Heart right ventricle (tissue), 16 donors: ENCODE measurements at regions not wholly inside any gene's neighbourhood (a gene's known extent, or its start where the extent isn't known, plus 50 kb on each side); places are given as distances from the start of the nearest gene placed in this dataset.

Source experiments
- ATAC-seq, 8 donors: fragments of 200-7000 bp; cut with Tn5 transposase; one replicate each; pipeline ENCODE4 v1.9.1; 2020; ENCODE audit warnings: mild to moderate bottlenecking in 8 of 8, moderate library complexity in 8 of 8, moderate number of reproducible peaks in 1 of 8
- DNase-seq, 2 donors: peaks; one replicate each; pipeline ENCODE4 v3.0.0-alpha.2; 2020
- H3K27ac ChIP-seq, 10 donors: fragments of 200-600 bp; sonication (generic) in 2 of 10; one replicate each; pipeline versions ENCODE4 v1.5.0 to v1.8.0; 2020 to 2022; ENCODE audit warnings: mild to moderate bottlenecking in 3 of 10
- H3K27me3 ChIP-seq, 7 donors: fragments of 200-600 bp; one replicate each; pipeline ENCODE4 v1.8.0; 2021 to 2022; ENCODE audit warnings: mild to moderate bottlenecking in 2 of 7
- H3K36me3 ChIP-seq, 9 donors: fragments of 200-600 bp; sonication (generic) in 1 of 9; one replicate each; pipeline versions ENCODE4 v1.5.0 to v1.8.0; 2020 to 2022; ENCODE audit warnings: mild to moderate bottlenecking in 2 of 9
- H3K4me1 ChIP-seq, 9 donors: fragments of 200-600 bp; sonication (generic) in 1 of 9; one replicate each; pipeline versions ENCODE4 v1.5.0 to v1.8.0; 2020 to 2022; ENCODE audit warnings: mild to moderate bottlenecking in 4 of 9
- H3K4me3 ChIP-seq, 10 donors: fragments of 200-600 bp; sonication (generic) in 2 of 10; one replicate each; pipeline versions ENCODE4 v1.5.0 to v1.8.0; 2020 to 2022; ENCODE audit warnings: mild to moderate bottlenecking in 7 of 10, moderate library complexity in 2 of 10
- H3K9me3 ChIP-seq, 11 donors: fragments of 200-600 bp in 10 of 11; sonication (generic) in 2 of 11; one replicate each; pipeline versions ENCODE4 v1.5.0 to v1.8.0; 2013 to 2022; ENCODE audit warnings: mild to moderate bottlenecking in 2 of 11, control low read depth in 1 of 11, moderate library complexity in 1 of 11
- WGBS, 2 donors: extraction: QIAGEN DNeasy Blood & Tissue Kit; methylation state at CpG; one replicate each; pipeline ENCODE4 v1.1.7; 2013; ENCODE audit warnings: inconsistent platforms in 1 of 2; 5-methylcytosine and 5-hydroxymethylcytosine counted together
- intact Hi-C, 10 donors: fragments of 100-400 bp; cut with DNase I; formaldehyde crosslinking; loops; one replicate each; pipeline versions ENCODE4 v1.11.1 to v1.14.2; 2022
- TF ChIP-seq, protein P1 (sequence below), 9 donors: fragments of 200-600 bp; sonication (generic) in 2 of 9; IDR thresholded peaks; one replicate each; pipeline versions ENCODE4 v1.5.0 to v1.8.0; 2021 to 2022; ENCODE audit warnings: antibody characterized with exemption in 9 of 9, mild to moderate bottlenecking in 5 of 9, moderate library complexity in 1 of 9
- donor health status: Arrhythmogenic right ventricular cardiomyopathy.
- donor health status: ischemic (EF 13 %, LVEDD 7.1; RV severe dilation, severe dysfunction).
- donor health status: healthy with polysubstance abuse.
- donor health status: DM: no; HTN: yes; CAD: no.
- donor health status: DM: no; HTN: no; CAD: no.
- donor health status: ischemic (EF 25% LVEDD 6.9; RV normal size, moderate dysfunction).
- donor health status: ischemic (EF 25% LVEDD 5.7; RV mildly dilated, moderate dysfunction).
- donor health status: healthy.
- donor health status: DM: yes; HTN: yes; CAD: no.
- donor health status: Ischemic cardiomyopathy.
- donor health status: ischemic (EF 35%, LVEDD 5.7; RV mildly dilated, moderate dysfunction).
- donor health status: nonischemic (EF 11% LVEDD 7.7; RV severe dilation, severe dysfunction).
- donor health status: DM: yes; HTN: yes; CAD: no.
- donor health status: PGD.
- donor health status: ischemic (EF 29% LVEDD 5.4; RV normal size, mild dysfunction).
- donor health status: nonischemic (EF 23%, LVEDD 6.1; RV moderate dilation, normal function).

DNA sequence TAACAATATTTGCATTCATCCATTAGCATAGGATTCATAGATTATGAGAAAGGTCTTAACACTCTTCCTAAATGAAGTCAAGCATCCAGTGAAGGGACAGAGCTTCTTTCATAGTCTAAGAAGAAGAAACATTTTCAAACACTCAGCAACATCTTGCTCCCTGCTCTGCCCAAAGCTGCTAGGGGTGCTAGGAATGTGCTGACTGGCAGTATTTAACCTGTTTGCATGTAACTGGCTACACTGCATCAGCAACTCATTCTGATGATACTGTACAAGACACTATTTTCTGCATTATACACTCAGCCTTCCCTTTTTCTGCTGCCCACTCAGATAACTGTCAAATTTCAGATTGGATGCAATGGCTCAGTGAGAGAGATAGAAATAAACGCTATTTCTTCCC lies 495.1 kb upstream of the ARID1B start:
- TF ChIP-seq, protein P1, sequence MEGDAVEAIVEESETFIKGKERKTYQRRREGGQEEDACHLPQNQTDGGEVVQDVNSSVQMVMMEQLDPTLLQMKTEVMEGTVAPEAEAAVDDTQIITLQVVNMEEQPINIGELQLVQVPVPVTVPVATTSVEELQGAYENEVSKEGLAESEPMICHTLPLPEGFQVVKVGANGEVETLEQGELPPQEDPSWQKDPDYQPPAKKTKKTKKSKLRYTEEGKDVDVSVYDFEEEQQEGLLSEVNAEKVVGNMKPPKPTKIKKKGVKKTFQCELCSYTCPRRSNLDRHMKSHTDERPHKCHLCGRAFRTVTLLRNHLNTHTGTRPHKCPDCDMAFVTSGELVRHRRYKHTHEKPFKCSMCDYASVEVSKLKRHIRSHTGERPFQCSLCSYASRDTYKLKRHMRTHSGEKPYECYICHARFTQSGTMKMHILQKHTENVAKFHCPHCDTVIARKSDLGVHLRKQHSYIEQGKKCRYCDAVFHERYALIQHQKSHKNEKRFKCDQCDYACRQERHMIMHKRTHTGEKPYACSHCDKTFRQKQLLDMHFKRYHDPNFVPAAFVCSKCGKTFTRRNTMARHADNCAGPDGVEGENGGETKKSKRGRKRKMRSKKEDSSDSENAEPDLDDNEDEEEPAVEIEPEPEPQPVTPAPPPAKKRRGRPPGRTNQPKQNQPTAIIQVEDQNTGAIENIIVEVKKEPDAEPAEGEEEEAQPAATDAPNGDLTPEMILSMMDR (IDR thresholded peaks at IDR 0.05) = no peak
- no peak overlapping the region for H3K4me3 ChIP-seq
- no peaks in the 10 kb centered on the region for H3K36me3 ChIP-seq
- ATAC-seq = no peak
- no peak for DNase-seq
- H3K27ac ChIP-seq = no peak overlapping the region
- H3K9me3 ChIP-seq = peaks cover 0 to 14% (median 0%) of the 10 kb centered on the region in 11 donors
- H3K27me3 ChIP-seq = no peaks in the 10 kb centered on the region
- WGBS, 2 donors = 76 to 82% methylated on average over 1 of the region's 1 CpG
- intact Hi-C loops = no loop called here
- H3K4me1 ChIP-seq = peaks cover 0 to 14% (median 7%) of the 10 kb centered on the region in 9 donors

DNA sequence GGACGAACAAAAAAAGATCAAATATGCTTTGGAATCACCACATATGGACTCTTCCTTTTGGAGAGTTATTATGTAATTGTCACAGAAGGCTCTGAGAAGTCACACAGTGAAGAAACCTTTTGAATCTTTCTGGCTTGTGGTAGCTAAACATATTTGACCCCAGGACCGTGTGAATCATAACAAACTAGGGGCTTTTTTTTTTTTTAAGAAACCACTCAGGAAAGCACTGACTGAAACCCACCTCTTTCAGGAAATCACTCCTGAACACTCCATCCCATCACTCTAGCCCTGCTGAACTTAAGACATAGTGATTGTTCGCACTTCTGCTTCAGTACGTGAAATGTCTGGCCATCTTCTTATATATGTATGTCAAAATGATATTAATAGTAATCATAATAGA lies 495.9 kb upstream of the ARID1B start:
- Histone ChIP-seq H3K4me3 (no peak overlapping the region), H3K27ac (no peak overlapping the region), H3K27me3 (no peaks in the 10 kb centered on the region), H3K4me1 (peaks cover 0 to 14% (median 7%) of the 10 kb centered on the region in 9 donors), H3K36me3 (no peaks in the 10 kb centered on the region), H3K9me3 (peaks cover 0 to 14% (median 0%) of the 10 kb centered on the region in 11 donors)
- DNase-seq = no peak
- TF ChIP-seq, protein P1 (IDR thresholded peaks at IDR 0.05) = no peak
- 83 to 87% methylated on average over 4 of the region's 4 CpGs for WGBS, 2 donors
- intact Hi-C loops = no loop called here
- ATAC-seq = no peak

DNA sequence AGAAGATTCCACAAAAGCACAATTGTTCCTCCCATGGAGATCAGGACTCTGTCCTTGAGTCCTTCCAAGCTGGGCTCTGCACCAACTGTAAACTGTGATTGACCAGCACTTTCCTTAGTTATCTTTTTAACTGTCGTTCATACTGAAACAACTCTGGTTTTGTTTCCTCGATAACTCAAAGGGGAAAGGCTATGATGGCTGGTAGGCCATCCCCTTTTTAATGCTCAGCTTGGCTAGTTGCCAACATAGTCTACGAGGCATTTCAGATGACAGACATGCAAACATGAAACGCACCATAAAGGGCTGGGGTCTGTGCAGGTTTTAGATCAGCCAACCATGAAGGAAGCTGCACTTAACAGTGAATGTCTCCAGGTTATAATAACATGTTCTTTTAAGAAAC lies 497.1 kb upstream of the ARID1B start:
- H3K4me1 ChIP-seq = peaks cover 0 to 14% (median 7%) of the 10 kb centered on the region in 9 donors
- H3K27me3 ChIP-seq = no peaks in the 10 kb centered on the region
- TF ChIP-seq, protein P1 (IDR thresholded peaks at IDR 0.05) = no peak
- H3K27ac ChIP-seq = no peak overlapping the region
- ATAC-seq = no peak
- H3K4me3 ChIP-seq = no peak overlapping the region
- intact Hi-C loops = no loop called here
- H3K36me3 ChIP-seq = no peaks in the 10 kb centered on the region
- no peak for DNase-seq
- 21 to 28% methylated on average over 4 of the region's 4 CpGs for WGBS, 2 donors
- H3K9me3 ChIP-seq = peaks cover 0 to 14% (median 0%) of the 10 kb centered on the region in 11 donors

DNA sequence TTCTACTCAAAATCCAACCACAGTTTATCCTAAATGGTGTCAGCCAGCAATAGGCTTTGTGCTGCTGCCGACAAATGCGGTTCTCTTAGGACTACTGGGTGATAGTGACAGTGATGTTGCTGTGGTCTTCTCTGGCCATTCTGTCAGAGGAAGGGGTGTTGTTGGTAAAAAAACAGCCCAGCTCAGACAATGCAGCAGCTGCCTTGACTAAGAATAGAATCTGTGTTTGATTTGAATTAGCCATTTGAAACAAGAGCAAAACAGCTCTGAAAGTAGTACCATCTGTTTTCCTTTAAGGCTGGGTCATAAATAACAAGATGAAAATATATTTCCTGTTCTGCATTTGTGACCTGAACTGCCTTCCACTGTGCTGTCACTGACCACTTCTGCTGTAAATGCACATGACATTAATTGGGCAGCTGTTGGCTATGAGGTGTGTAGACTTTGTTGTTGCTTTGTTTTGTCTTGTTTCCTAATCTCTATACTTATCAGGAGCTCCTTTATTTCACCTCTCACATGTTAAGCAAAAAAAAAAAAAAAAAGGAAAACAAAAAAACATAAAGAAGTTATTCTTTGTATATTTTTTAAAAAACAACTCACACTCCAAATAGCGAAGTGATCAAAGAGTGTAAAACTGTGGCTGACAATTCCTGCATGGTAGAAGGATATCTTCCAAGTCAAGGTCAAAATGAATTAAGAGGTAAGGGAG lies 497.8 kb upstream of the ARID1B start:
- Histone ChIP-seq H3K4me1 (peaks cover 0 to 14% (median 7%) of the 10 kb centered on the region in 9 donors), H3K27me3 (no peaks in the 10 kb centered on the region), H3K27ac (peak overlapping the region in 3 of 10 donors; percentile 21 to 54 (median 28)), H3K9me3 (peaks cover 0 to 14% (median 0%) of the 10 kb centered on the region in 11 donors), H3K4me3 (no peak overlapping the region), H3K36me3 (no peaks in the 10 kb centered on the region)
- TF ChIP-seq, protein P1 (IDR thresholded peaks at IDR 0.05) = no peak
- WGBS, 2 donors = 49 to 67% methylated on average over 3 of the region's 3 CpGs
- intact Hi-C loops = loop anchor here in 1 of 10 donors (10.0 kb wide), 1 partner anchor 235 kb away; no protein-coding TSS in a partner anchor
- DNase-seq = no peak
- ATAC-seq = peak in 6 of 8 donors; percentile 25 to 68 (median 59)
